ENCODE measurements at regions not wholly inside any gene's neighbourhood (a gene's known extent, or its start where the extent isn't known, plus 50 kb on each side); places are given as distances from the start of the nearest gene placed in this dataset.

DNA sequence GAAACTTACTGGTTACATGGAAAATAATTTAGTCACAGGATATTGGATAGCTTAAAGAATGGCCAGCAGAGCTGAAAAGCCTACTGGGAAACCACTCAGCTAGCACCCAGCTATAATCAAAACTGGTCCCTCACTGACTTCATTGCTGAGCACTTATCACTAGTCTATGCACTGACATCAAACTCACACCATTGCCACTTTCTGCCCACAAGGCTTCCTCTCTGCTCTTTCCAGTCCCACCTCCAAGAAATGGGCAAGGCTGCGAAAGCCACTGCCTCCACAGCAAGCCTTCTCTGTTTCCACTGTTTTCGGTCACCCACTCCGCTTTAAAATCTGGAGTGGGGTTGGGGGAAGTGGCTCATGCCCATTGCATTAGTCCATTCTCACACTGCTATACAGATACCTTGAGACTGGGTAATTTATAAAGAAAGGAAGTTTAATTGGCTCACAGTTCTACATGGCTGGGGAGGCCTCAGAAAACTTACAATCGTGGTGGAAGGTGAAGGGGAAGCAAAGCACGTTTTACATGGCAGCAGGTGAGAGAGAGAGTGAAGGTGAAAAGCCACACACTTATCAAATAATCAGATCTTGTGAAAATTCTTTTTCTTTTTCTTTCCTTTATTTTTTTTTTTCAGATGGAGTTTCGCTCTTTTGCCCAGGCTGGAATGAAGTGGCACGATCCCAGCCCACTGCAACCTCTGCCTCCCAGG is 77.0 kb upstream of the CERS6 start:
- TF ChIP-seq CTCF (IDR thresholded peaks at IDR 0.05) (no peak), POLR2AphosphoS5 (IDR thresholded peaks at IDR 0.05) (no peak)
